Panc1 (cell line): ENCODE measurements at regions not wholly inside any gene's neighbourhood (a gene's known extent, or its start where the extent isn't known, plus 50 kb on each side); places are given as distances from the start of the nearest gene placed in this dataset.

Experiments used
- ATAC-seq: fragments of 200-7000 bp; cut with Tn5 transposase; 2 replicates; pipeline ENCODE4 v1.9.1; 2020; ENCODE audit warnings: mild to moderate bottlenecking, moderate library complexity
- BruUV-seq: library from RNA; stranded (reverse); fragments of 400-500 nt; replicated peaks from 2 replicates; lab custom pipeline; 2021; lab: Mats Ljungman, UMichigan
- CTCF ChIA-PET: fragments of 300-600 bp; sonication (Branson Sonifier 250); formaldehyde crosslinking; loops from one replicate; lab custom pipeline; 2022; ENCODE audit warnings: antibody characterized with exemption; lab: Charles Lee
- POLR2A ChIA-PET: fragments of 300-600 bp; sonication (Branson Sonifier 250); formaldehyde crosslinking; loops from one replicate; lab custom pipeline; 2022; ENCODE audit warnings: antibody characterized with exemption; lab: Charles Lee
- DNase-seq: peaks from one replicate; pipeline ENCODE4 v3.0.0-alpha.2; 2010; ENCODE audit warnings: low read depth, low spot score
- H3K27ac ChIP-seq: 2 replicates; pipeline ENCODE4 v1.5.1; 2011; ENCODE audit warnings: mild to moderate bottlenecking, low read length, inconsistent platforms
- H3K27me3 ChIP-seq: fragments of 200-500 bp; sonication (Bioruptor generic); 2 replicates; pipeline ENCODE4 v1.6.0; 2014; ENCODE audit warnings: low read length, inconsistent platforms; ENCODE audit not compliant: control insufficient read depth, insufficient read depth
- H3K36me3 ChIP-seq: fragments of 200-500 bp; sonication (Bioruptor generic); 2 replicates; pipeline ENCODE4 v1.5.1; 2014; ENCODE audit warnings: inconsistent platforms, mild to moderate bottlenecking, low read length, moderate library complexity; ENCODE audit not compliant: control insufficient read depth, insufficient read depth
- H3K4me1 ChIP-seq: 2 replicates; pipeline ENCODE4 v1.5.1; 2011; ENCODE audit warnings: inconsistent platforms, mild to moderate bottlenecking, low read length, moderate library complexity; ENCODE audit not compliant: control insufficient read depth, insufficient read depth
- H3K4me3 ChIP-seq, 2 experiments: 2 replicates each; pipeline ENCODE4 v1.5.1; 2011 to 2012; ENCODE audit warnings: low read depth in 2 of 2, low read length in 2 of 2, mild to moderate bottlenecking in 2 of 2, inconsistent platforms in 1 of 2, moderate library complexity in 1 of 2
- H3K9me3 ChIP-seq: fragments of 200-500 bp; sonication (Bioruptor generic); 2 replicates; pipeline ENCODE4 v1.5.1; 2014; ENCODE audit warnings: low read depth, mild to moderate bottlenecking, inconsistent platforms, low read length, moderate library complexity; ENCODE audit not compliant: control insufficient read depth, insufficient read depth
- CTCF ChIP-seq: fragments of 450-650 bp; IDR thresholded peaks from 2 replicates; pipeline ENCODE4 v1.5.1; 2017; ENCODE audit warnings: mild to moderate bottlenecking
- POLR2AphosphoS5 ChIP-seq: IDR thresholded peaks from 2 replicates; pipeline ENCODE4 v1.6.1; 2012; ENCODE audit warnings: mild to moderate bottlenecking, low read depth, low read length, moderate library complexity
- REST ChIP-seq, 2 experiments: IDR thresholded peaks; 2 replicates each; pipeline ENCODE4 v1.6.1; 2011 to 2012; ENCODE audit warnings: low read depth in 2 of 2, control low read depth in 1 of 2, low read length in 1 of 2, mild to moderate bottlenecking in 1 of 2, moderate library complexity in 1 of 2; ENCODE audit not compliant: insufficient read depth in 1 of 2
- SIN3A ChIP-seq: IDR thresholded peaks from 2 replicates; pipeline ENCODE4 v1.6.1; 2012; ENCODE audit warnings: low read depth, mild to moderate bottlenecking, low read length, moderate library complexity, borderline replicate concordance; ENCODE audit not compliant: insufficient read depth
- TCF7L2 ChIP-seq: IDR thresholded peaks from 2 replicates; pipeline ENCODE4 v1.6.1; 2011; ENCODE audit warnings: mild to moderate bottlenecking, low read depth, low read length, inconsistent platforms
- in situ Hi-C: cut with HindIII; loops from 2 replicates; pipeline ENCODE4 v1.10.0; 2016; ENCODE audit warnings: low sequenced_read_pairs, low pct_unique_long_range_greater_than_20kb
- intact Hi-C: fragments of 100-400 bp; cut with micrococcal nuclease; formaldehyde crosslinking; loops from one replicate; pipeline ENCODE4 v1.10.0; 2022; ENCODE audit not compliant: unreplicated experiment

- BruUV-seq, result no TSS peak
- ChIA-PET CTCF (no interaction called here), POLR2A (no interaction called here)
- in situ Hi-C loops, result no loop called here
- H3K27ac ChIP-seq, result no peak overlapping the region
- no peak overlapping the region for H3K4me3 ChIP-seq
- H3K4me1 ChIP-seq, result no peaks in the 10 kb centered on the region
- intact Hi-C loops, result no loop called here
- DNase-seq, result peak; percentile 22
- no peaks in the 10 kb centered on the region for H3K36me3 ChIP-seq
- no peaks in the 10 kb centered on the region for H3K9me3 ChIP-seq
- TF ChIP-seq POLR2AphosphoS5 (no peak), CTCF (no peak), SIN3A (no peak), REST (IDR thresholded peaks at IDR 0.05; ENCODE audit: insufficient read depth in 1 of 2, low read depth in 2 of 2, low read length in 1 of 2) (no peak), TCF7L2 (no peak)
- H3K27me3 ChIP-seq, result no peaks in the 10 kb centered on the region
- no peak for ATAC-seq
Measured at GRCh38 chr17:59451706-59452105, 113.7 kb upstream of the DHX40 start.

GRCh38 chr17:59454633-59455105 lies 110.7 kb upstream of the DHX40 start:
- intact Hi-C loops (no loop called here), in situ Hi-C loops (no loop called here)
- Histone ChIP-seq H3K4me1 (no peaks in the 10 kb centered on the region), H3K27me3 (no peaks in the 10 kb centered on the region), H3K36me3 (no peaks in the 10 kb centered on the region), H3K4me3 (no peak overlapping the region), H3K9me3 (no peaks in the 10 kb centered on the region), H3K27ac (no peak overlapping the region)
- ChIA-PET POLR2A (no interaction called here), CTCF (no interaction called here)
- ATAC-seq, result no peak
- DNase-seq, result no peak
- BruUV-seq, result no TSS peak
- TF ChIP-seq POLR2AphosphoS5 (no peak), REST (IDR thresholded peaks at IDR 0.05; ENCODE audit: insufficient read depth in 1 of 2, low read depth in 2 of 2, low read length in 1 of 2) (no peak), TCF7L2 (no peak), CTCF (no peak), SIN3A (no peak)
